Dermis blood vessel endothelial cell (primary cell): ENCODE measurements at regions not wholly inside any gene's neighbourhood (a gene's known extent, or its start where the extent isn't known, plus 50 kb on each side); places are given as distances from the start of the nearest gene placed in this dataset.

ENCODE experiments used
- DNase-seq: peaks from one replicate; pipeline ENCODE4 v3.0.0; 2010

DNA sequence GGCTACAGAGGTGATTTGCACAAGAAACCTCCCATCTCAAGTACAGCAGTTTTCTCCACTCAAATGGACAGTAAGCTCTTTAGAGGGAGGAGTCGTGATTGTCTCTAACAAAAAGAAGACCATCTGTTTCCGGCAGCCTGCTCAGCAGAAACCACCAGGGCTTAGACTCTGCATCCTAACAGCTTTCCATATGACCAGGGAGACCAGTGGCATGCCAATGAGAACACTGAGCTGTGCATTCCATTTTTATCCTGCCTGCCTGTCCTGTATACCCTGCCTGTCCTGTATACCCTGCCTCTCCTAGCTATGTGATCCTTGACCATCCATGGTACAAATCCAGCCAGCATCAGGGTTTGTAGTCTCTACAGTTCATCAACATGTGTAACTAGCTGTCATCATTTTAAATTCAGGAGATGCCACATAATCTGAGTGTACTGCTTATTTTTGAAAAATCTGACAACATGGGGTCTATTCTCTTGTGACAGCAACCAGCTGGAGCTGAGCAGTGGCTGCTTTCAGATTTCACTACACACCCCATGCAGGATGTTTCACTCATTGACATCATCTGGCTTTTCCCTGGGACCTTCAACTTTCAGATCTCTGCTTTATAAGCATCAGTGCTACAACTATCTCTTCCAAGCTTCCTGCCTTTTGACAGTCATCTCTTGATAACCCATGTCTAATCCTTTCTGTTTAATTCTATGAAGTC is 50.5 kb upstream of the POU2AF2 start:
- no peak for DNase-seq

DNA sequence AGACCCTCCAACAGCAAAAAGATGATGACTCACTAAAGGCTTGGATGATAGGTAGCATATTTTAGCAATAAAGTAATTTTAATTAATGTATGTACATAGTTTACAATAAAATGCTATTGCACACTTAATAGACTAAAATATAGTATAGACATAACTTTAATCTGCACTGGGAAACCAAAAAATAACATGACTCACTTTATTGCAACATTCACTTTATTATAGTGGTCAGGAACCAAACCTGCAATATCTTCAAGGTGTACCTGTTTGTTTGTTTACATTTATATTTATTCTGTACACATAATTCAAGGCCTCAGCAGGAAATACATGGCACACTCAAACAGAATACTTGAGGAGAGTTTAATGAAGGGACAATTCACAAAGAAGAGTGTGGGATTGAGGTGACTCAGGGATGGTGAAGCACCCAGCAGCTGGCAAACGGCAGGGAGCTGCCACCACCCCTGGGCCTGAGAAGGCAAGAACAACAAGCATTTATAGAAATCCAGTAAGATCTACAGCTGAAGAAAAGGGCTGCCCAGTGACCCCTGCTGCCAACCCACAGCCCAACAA is 51.5 kb upstream of the POU2AF2 start:
- DNase-seq, result no peak

DNA sequence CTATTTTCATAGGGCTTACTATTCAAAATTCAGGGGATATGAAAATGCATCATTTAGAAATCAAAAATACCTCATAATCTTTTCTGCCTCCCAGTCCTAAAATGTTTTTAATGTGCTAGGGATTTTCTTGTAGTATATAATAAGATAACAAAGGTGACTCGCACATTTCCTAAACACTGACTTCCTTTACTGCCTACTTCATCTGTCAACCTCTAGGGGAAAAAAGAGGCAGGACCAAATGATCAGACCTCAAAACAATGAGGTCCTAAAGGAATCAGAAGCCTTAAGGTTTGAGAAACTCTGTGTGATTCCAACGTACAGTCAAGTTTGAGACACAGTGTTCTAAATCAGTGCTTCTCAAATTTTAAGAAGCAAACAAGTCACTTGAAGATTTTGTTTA is 56.1 kb upstream of the POU2AF2 start:
- DNase-seq, result no peak

DNA sequence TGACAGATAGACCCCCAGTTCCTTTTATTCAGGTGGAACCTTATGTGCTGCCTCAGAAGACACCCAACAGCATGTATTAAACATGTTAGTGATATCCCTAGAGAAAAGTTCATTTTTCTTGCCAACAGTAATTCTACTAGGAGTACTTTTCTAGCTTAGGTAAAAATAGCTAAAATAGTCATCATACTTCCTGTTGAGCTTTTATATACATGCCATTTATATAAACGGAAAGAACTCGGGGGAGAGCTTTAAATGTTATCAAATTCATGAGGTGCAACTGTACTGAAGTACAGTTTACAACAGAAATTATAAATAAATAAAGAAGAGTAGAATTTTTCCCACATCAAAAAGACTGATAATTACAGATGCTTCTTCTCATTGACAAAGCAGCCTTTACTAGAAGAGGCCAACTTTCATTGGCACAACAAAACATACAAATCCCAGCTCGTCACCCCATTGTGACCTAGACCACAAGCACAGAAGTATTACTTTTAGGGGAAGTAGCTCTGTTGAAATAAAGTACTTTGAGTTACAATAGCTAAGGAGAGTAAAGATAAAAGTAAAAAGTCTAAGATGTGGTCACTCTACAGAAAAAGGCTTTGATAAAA is 59.1 kb upstream of the POU2AF2 start:
- no peak for DNase-seq

DNA sequence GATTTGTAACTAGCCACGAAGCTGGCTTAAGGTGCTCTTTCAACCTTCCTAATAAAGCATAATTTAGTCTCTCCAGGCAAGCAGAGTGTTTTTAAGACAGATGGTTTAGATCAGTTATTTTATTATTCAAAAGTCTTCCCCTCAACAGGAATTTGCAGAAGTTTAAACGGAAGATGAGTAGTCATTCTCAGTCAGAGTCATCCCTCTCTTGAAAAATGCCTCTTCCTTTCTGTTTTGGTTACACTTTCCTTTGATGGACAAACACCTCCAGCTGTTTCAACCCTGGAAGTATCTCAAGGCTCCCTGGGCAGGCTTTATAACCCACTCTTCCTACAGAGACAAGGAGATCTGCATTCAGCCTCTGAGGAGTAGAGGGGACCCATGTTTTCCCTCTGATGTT is 60.3 kb upstream of the POU2AF2 start:
- DNase-seq, result no peak

DNA sequence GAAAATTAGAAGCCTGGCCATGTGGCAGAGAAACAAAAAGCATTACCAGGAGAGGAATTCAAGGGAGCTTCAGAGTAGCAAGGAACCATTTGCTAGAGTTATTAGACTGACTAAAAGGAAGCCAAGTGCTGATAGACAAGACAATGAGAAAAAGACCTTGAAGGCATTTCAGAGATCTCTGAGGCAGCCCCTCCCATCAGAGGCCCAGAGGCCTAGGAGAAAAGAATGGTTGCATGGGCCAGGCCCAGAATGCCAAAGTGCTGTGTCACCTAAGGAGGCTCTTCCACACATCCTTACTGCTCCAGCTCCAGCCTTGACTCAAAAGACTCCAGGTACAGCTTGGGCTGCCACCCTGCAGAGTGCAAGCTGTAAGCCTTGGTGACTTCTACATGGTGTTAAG is 61.8 kb upstream of the POU2AF2 start:
- DNase-seq, result no peak

DNA sequence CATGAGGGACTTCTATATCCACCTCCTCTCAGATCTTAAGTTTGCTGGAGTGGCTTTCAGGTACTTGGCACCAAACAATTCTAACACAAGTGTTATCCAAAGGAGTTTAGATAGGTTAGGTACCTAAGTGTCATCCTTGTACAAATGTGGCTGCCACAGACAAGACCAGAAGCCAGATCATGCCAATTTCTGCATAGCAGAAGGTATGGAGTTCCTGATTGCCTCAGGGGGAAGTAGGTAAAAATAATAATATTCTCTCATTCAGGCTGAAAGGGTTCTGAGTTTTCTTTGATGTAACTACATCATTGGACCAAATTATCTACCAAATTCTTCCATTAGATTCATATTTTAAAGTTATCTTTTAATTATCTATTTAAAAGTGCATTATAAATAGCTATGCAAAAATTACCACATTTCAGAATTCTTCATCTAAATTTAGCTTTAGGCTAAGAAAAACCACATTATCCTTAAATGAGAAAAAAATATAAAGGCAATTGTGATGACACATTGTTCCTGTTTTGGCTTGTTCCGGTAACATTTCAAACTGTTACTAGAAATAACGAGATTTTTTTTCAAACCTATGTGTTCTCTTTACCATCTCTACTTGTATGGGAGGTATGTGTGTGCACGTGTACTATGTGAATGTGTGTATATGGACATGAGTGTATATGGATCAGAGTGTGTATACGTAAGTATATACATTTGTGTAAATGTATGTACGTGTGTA is 66.2 kb upstream of the POU2AF2 start:
- DNase-seq, result no peak

DNA sequence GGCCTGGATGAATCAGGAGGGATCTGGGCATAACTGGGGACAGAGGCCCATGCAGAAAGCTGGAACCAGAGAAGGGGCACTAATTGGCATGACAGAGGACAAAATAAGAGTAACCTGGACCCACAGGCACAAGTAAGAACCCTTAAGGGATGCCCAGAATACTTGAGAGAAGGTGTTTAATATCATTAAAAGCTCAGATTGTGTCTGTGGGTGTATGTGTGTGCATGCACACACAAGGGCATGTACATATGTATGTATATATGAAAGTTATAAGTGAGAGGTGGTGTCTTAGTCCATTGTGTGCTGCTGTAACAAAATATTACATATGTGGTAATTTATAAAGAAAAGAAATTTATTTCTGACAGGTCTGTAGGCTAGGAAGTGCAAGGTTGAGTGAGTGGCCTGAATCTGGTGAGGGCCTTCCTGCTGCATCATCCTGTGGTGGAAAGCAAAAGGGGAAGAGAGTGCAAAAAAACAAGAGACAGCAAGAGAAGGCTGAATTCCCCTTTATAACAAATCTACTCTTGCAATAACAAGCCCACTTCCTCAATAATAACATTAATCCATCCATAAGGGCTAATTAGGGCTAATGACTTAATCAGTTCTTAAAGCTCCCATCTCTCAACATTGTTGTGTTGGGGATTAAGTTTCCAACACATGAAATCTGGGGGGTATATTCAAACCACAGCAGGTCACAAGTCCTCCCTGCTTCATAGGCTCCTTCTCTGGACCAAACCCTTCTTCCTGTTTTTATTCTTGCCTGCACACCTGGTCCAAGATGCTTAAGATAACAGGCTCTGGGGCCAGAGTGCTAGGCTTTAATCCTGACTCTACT is 68.3 kb upstream of the POU2AF2 start:
- no peak for DNase-seq

DNA sequence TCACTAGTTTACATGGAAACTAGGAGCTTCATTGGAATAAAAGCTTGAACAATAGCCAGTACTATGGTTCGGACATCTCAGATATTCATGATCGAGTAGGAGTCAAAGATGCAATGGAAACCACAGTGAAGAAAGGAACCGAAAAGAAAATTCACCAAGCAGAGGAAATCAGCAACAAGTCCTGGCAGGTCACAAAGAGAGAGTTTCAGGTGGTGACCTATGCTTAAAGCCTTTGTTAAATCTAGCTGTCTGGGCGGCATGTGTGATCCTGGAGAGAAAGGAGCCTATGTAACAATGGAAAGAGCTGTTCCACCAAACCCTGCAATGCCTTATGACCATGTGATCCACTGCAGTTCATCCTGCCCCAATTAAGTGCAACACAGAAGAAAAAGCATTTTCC is 68.9 kb upstream of the POU2AF2 start:
- DNase-seq, result no peak

DNA sequence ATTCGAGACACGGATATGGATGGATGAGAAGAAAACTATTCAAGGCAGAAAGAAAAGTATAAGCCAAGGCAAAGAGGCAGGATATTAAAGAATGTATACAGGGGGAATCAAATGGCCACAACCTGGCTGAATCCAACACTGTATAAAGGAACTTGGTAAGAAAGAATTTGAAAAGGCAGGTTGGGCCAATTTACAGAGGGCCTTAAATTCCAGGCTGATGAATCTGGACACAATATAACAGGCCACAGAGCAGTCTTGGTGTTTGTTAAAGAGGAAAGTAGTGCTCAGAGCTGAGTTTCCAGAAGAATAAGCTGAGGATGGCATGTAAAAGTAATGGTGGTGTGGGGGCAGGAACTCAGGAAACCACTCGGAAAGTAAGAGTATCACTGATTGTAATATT is 72.3 kb upstream of the POU2AF2 start:
- DNase-seq, result no peak

DNA sequence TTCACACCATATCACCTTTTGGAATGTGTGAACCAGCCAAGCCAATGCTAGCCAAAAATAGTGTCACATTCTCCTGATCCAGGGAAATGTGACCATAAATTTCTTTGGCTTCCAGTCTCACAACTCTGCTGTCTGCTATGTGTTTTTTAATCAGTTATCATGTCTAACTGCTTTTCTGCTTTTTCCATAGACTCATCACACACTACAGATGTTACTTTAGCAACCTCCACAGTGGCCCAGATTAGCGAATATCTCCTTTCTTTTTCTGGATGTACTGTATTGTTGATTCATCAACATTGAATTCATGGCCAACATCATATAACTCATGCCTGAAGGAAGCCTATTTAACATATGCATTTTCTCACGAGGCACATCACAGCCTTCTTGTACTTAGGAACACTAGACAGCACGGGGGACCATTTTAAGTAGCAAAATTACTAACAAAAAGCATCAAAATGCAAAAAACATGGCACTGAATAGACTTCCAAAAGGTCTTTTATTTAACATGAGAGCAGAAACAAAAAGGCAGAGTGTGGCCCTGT is 73.1 kb upstream of the POU2AF2 start:
- DNase-seq, result no peak

DNA sequence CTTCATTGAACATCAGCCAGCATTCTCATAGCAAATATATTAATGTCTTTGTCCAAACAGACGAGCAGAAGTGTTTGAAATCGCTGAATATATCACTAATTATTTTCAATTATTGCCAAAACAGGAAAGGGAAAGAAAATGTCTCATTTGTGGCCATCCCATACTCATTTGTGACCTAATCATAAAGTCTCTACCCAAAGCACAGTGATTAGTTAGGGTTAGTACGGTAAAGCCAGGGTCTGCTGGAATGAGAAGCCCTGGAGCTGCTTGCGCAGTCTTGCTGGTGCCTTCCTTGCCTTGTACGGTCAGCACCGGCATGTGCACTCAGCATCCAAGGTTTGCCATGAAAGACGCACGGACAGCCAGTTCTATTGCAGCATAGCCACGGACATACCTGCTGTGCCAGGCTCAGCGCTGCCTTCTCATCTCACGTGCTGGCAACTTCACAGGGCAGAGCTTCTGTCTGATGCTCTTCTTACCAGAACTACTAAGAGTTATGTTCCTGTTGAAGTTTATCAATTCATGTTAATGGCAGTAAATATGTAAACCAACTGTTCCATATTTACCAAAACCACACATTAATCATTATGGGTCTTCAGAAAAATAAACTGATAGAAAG is 74.7 kb upstream of the POU2AF2 start:
- DNase-seq, result no peak

DNA sequence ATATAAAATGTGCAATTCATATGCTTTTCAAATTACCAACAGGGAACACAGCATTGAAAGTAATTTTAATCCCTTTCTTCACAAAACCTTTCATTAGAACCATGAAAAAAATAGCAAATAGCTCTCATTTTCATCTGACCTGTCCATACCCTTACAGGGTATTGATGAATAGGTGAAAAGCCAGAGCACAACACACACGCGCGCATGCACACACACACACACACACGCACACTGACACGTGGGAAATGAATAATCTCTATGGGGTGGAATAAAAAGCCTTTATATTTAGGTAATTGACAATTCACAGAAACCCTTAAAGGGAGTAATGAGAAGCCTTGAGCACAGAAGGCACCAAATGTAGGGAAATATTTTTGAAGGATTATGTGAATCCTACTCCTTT is 76.2 kb upstream of the POU2AF2 start:
- no peak for DNase-seq

DNA sequence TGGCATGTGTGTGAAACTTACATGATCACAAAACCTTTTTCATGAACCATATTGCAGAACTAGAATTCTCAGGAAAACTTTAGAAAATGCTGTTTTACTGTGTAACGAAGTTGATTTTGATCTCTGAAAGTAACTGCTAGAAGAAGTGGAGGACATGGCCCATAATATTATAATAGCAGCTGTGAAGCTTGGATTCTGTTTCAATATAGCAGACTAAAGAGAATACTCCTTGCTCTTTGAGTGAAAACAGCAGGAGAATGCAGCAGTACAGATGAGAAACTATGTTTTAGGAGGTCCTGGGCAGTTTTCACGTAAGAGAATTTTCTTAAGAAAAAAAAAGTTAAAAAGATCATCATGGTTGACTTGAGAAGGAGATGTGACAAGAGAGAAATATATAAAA is 76.7 kb upstream of the POU2AF2 start:
- no peak for DNase-seq

DNA sequence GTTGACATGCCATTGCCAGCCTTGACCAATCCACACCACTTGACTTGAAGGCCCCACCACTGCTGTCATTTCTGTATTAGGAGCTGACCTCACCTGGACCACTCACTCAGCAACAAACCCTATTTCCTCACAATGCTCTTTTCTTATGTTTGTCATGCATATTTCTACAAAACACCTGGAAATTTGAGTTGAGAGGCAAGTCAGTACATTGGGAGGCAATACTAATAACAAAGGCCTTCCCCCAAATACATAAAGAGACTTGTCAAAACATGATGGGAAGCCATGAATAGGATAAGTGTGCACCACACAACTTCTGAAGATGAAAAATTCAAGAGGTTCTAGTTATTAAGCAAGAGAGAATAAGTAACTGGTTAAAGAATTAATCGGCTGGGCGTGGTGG is 77.9 kb upstream of the POU2AF2 start:
- no peak for DNase-seq

DNA sequence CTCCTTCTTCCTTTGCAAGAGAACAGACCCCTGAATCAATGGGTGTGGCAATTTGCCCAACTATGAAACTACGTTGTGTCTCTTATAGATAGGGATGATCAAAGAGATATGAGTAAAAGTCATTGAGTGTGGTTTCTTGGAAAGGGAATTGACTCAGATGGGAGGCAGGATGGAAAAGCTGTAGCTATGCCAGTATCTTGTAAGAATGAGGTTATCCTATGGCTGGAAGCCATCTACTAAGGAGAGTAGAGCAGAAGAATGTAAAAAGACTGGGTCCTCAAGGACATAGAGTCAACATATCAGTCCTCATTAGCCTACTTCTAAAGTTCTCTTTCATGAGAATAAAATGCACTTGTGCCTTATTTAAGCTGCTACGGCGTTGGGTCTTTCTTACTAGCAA is 78.9 kb upstream of the POU2AF2 start:
- no peak for DNase-seq

DNA sequence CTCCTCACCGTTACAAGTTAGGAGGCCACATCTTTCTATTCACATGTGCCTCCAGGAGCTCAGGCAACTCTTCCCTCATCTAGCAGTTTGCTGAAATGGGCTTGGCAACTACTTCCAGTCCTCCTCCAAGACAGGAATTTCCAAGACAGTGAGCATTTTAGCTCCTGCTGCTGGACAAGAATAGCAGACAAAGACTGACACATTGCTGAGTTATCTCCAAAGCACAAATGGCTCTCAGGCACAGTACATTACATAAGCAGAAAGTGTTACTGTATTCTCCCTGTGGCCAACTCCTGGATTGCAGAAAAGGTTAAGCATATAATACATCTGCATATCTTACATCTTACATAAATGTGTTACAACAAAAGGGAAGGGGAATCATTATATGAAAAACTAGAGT is 83.2 kb upstream of the POU2AF2 start:
- no peak for DNase-seq

DNA sequence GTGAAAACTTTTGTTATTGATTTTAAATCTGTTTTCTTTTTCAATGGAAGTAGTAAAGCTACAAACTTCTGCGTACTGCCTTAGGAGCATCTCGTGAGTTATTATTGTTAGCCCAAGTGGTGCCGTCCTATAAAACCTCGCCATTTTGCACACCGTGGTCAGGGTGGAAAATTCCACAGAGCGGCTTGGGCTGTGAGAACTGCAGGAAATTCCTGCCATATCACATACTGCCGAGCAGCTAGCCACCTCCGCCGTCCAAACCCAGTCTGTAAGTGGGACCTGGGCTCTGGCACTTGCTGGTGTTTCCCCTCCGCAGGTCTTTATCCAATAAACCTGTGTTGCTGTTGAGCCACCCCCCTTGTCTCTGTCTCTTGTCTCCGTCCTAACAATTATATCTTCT is 88.0 kb upstream of the POU2AF2 start:
- no peak for DNase-seq

DNA sequence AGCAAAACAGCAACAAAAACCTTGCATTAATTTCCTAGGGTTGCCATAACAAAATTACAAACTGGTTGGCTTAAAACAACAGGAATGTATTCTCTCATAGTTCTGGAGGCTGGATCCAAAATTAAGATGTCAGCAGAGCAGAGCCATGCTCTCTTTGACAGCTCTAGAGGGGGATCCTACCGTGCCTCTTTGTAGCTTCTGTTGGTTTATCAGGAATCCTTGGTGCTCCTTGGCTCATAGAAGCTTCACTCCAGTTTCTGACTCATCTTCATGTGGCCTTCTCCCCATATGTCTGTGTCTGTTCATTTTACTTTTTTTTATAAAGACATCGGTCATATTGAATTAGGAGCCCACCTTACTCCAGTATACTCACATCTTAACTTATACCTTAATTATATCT is 90.5 kb upstream of the POU2AF2 start:
- DNase-seq, result no peak

DNA sequence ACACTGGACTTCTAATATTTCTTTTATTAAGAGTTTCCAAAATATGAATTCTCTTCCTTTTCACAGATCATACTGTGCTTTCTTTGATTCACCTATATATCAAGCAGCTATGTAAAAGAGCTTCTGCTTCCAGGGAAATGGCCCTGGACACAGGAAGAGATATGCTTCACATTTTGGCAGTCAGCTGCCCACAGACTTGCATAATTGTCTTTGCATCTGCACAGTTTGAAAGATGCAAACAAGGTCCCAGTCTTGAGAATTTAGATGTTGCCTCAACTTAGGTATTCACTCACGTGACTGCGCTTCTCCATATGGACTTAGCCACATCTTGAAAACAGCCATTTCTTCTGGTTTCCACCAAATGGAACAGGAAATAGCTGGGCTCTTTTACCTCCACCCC is 92.3 kb upstream of the POU2AF2 start:
- DNase-seq, result no peak

DNA sequence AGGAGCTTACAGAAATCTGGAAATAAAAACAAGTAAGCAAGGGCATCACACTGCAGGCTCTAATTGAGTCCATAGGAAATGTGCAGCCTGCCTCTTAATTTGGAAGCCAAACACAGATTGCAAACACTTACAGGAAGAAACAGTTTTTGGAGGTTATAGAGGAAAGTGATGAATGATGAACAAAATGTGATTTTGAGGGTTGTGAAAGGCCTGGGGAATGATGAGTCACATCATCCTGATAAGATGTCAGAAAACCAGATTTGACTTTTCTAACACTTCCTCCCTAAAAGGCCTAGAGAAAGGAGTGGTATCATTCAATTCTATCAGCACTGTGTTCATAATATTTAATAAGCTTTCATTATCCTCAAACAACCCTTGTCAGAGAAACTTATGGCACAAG is 96.6 kb upstream of the POU2AF2 start:
- DNase-seq, result no peak

DNA sequence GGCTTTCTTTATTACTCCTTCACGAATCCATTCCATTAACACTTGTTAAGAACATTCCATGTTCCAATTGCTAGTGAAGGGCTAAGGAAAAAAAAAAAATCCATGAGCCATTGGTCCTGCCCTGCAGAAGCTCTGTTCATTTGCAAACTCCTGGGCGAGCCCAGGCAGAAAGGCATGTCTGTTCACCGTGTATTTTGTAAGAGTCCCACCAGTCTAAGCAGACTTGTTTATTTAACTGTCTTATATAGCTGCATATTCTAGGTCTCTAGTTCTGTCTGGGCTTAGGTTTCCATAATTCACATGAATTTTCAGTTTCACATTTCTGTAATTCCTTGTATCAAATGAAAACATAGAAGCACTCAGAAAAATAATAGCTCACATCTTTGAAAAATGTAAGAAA is 97.4 kb upstream of the POU2AF2 start:
- DNase-seq, result no peak
